Activated effector memory CD4-positive, alpha-beta T cell treated with Interleukin-2 at 50 U/mL for 16 hours (primary cell): ENCODE measurements at regions not wholly inside any gene's neighbourhood (a gene's known extent, or its start where the extent isn't known, plus 50 kb on each side); places are given as distances from the start of the nearest gene placed in this dataset.
"Not testable (repeated sequence)": the region's sequence is repeated elsewhere in the genome, so short reads cannot be mapped to it uniquely, and the experiment has no call there.

Experiments used
- DNase-seq: peaks from one replicate; pipeline ENCODE4 v3.0.0-alpha.2; 2020

DNA sequence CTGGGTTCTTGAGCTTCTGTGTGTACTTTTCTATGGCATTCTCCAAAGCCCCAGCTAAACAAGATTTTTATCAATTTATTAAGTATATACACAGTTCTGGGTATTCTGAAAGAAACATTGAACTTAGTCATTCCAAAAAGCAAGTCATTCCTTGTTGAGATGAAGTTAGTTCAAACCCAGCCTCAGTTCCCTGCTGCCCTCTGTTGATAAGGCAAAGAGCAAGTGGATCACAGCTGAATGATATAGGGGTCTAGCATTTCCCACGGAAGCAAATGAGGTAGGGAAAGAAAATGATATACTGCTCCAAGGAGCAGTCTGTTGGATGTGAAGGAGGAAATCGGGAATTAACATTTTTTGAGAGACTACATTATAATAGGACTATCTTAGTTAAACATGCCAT is 841.8 kb upstream of the TENM4 start:
- no peak for DNase-seq

DNA sequence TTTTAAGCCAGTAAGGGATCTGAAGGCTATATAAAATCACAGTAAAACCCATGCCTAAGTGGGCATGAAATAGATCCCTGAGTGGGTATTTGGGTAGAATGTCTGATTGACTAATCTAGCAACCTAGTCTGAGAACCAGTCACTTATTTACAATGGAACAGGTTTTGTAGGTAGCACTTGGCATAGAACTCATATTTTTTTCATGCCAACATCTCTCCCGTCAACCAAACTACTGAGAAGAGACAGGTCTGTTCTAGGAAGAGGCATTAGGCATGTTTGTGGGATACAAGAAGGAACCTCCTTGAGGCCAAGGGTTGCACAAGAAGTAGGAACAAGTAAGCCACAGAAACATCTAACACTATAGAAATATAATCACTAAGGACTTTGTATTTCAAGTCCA is 840.4 kb upstream of the TENM4 start:
- DNase-seq = no peak

GRCh38 chr11:80280737-80281136 is 839.9 kb upstream of the TENM4 start:
- DNase-seq = no peak

DNA sequence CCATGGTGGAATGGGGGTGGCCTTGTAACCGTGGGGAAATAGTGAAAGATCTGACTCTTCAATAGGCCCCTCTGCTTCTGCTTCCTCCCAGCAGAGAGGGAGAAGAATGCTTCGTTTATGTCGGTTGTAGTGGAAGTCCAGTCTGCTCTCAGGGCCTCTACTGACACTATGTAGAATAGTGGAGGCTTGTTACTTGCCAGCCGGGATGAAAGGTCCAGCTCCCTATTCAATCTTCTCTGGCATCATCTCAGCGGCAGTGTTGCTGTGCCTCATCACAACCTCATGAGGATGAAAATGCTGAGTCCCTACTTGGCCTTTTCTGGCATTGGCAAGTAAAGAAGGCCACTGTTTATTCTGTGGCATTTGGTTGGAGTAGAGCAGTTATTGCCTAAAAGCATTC is 820.9 kb upstream of the TENM4 start:
- DNase-seq = no peak

GRCh38 chr11:80257319-80258015 is 816.6 kb upstream of the TENM4 start:
- DNase-seq = not testable (repeated sequence)

DNA sequence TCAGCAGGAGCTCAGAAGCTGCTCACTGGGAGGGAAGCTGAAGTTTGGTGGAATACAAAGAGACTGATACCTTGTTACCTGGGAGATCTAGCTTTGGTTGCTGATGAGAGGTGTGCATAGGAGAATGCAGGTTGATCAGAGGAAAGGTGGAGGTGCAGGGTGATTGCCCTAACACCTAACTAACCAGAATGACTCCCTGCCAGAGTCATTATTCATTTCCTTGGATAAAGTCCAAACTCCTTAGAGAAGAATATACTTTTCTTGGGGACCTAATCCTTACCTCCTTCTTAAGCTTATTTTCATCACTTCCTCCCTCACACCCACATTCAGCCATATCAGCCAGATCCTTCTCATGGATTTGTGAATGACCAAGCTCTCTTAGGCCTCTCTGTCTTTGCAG is 814.2 kb upstream of the TENM4 start:
- DNase-seq = no peak

GRCh38 chr11:80241766-80242165 is 800.9 kb upstream of the TENM4 start:
- no peak for DNase-seq

- DNase-seq = no peak
These were observed 799.4 kb upstream of the TENM4 start for GRCh38 chr11:80240245-80240644.

DNA sequence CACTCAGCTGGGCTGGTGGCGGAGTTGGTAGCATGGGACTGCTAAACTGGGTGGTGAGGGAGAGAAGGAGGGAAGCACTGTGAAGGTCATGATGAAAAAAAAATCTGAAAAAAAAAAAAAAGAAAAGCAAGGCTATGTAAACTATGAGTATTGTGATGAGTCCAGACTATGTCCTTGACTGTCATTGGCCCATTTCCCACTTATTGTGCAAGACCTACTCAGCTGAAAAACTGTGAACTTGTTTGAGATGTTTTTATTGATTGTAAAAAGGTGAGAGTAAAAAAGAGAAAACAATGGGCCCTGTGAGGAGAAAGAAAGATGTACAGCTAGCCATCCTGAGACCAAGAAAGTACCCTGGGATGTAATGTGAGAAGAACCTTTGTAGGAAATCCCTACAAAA is 798.4 kb upstream of the TENM4 start:
- DNase-seq = no peak

- no peak for DNase-seq
These were observed 787.1 kb upstream of the TENM4 start for GRCh38 chr11:80227915-80228314.

- DNase-seq = no peak
These were observed 773.6 kb upstream of the TENM4 start for GRCh38 chr11:80214413-80214812.

DNA sequence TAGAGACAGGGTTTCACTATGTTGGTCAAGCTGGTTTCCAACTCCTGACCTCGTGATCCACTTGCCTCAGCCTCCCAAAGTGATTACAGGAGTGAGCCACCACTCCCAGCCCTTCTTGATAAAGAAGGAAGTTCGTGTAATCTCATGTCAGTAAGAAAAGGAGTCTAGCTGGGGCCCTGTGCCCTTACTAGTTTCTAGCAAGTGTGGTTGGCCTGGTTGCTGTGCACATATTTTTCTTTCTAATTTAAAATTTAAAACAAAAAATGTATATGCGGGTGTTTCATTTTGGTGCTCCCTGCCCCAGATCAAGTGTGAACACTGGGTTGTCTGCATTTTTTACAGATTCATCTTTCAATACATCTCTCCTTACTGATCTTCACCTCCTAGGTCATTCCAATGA is 770.8 kb upstream of the TENM4 start:
- DNase-seq = no peak

DNA sequence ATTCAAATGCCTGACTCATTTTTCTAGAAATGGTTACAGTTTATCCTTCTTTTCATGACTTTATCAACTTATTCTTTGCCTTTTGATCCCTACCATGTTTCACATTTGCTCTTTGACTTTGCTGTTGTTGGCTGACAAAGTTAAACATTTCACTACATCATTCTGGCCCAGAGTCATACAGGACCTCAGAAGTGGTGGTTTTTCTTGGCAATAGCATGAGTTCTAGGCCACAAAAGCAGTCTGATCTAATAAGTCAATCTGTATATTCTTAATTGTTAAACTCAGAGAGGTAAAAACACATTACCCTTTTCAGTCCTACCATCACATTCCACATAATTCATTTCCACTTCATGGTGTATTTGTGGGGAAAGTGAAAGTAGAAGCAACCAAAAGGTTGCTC is 763.2 kb upstream of the TENM4 start:
- no peak for DNase-seq

GRCh38 chr11:80196932-80197554 is 756.2 kb upstream of the TENM4 start:
- DNase-seq = no peak

GRCh38 chr11:80196041-80196440 is 755.2 kb upstream of the TENM4 start:
- no peak for DNase-seq

DNA sequence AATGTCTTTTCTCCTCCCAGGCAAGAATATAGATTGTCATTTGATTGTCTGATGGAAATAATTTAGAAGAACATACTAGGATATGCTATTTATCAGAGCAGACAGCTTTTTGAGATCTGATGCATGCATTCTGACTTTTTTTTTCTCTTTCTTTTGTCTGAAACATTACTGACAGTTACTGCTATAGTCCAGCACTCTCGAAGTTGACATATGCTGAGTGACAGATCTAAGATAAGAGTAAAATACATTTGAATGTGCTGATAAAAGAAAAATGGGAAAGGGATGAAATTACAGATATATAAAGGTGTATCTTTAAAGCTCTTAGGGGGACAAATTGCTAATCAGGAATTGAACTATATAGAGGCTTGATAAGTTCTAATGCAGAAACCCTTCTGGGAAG is 753.8 kb upstream of the TENM4 start:
- no peak for DNase-seq

- DNase-seq = no peak
These were observed 753.2 kb upstream of the TENM4 start for GRCh38 chr11:80194016-80194415.

- no peak for DNase-seq
These were observed 747.3 kb upstream of the TENM4 start for GRCh38 chr11:80188076-80188627.

GRCh38 chr11:80186692-80187091 is 745.9 kb upstream of the TENM4 start:
- no peak for DNase-seq

- no peak for DNase-seq
These were observed 742.1 kb upstream of the TENM4 start for GRCh38 chr11:80182901-80183300.

GRCh38 chr11:80173371-80174136 is 732.7 kb upstream of the TENM4 start:
- DNase-seq = no peak

- no peak for DNase-seq
These were observed 728.0 kb upstream of the TENM4 start for GRCh38 chr11:80168796-80169195.

DNA sequence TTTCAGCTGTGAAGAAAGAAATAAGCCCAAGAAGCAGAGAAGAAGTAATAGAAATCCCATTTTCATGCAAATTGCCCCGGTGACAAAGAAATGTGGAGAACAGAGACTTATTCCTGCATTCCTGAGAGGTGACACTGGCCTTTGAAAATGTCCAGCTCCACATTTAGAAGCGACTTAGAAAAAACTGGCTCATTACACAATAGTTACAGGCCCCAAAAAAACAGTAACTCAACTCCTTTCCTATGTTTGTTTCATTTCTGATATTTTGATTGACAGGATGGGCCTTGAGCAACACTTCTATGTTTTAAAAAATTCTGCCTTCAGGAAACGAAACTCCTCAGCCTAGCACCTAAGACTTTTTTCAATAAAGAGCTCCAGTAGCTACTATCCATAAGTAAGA is 726.9 kb upstream of the TENM4 start:
- no peak for DNase-seq

- DNase-seq = no peak
These were observed 724.9 kb upstream of the TENM4 start for GRCh38 chr11:80165744-80166143.
